ENCODE measurements at regions not wholly inside any gene's neighbourhood (a gene's known extent, or its start where the extent isn't known, plus 50 kb on each side); places are given as distances from the start of the nearest gene placed in this dataset.

DNA sequence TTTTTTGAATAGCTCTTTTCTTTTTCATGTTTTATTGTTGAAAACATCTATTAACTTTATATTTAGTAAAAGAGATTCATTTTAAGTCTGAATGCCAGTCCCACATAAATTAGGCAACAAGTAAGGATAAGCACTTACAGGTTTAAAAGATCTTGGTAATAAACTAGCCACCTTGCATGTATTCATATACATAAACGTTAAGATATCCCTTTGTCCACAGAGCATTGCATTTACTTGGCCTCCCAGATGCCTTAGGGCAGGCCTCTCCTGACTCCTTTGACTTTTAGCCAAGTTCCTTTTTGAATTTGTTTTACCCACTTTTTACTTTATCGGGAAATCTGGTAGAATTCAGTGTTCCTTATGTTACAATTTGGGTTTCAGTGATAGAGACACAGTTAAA, 331.7 kb downstream of the ETNK1 start:
- TF ChIP-seq, protein P1, sequence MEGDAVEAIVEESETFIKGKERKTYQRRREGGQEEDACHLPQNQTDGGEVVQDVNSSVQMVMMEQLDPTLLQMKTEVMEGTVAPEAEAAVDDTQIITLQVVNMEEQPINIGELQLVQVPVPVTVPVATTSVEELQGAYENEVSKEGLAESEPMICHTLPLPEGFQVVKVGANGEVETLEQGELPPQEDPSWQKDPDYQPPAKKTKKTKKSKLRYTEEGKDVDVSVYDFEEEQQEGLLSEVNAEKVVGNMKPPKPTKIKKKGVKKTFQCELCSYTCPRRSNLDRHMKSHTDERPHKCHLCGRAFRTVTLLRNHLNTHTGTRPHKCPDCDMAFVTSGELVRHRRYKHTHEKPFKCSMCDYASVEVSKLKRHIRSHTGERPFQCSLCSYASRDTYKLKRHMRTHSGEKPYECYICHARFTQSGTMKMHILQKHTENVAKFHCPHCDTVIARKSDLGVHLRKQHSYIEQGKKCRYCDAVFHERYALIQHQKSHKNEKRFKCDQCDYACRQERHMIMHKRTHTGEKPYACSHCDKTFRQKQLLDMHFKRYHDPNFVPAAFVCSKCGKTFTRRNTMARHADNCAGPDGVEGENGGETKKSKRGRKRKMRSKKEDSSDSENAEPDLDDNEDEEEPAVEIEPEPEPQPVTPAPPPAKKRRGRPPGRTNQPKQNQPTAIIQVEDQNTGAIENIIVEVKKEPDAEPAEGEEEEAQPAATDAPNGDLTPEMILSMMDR (IDR thresholded peaks at IDR 0.05; ENCODE audit: insufficient read depth, low read length, poor library complexity, severe bottlenecking), result no peak
- Histone ChIP-seq H3K36me3 (ENCODE audit: control insufficient read depth, insufficient read depth, low read length) (no peaks in the 10 kb centered on the region), H3K4me3 (ENCODE audit: low read depth, low read length) (no peak overlapping the region), H3K27me3 (ENCODE audit: control insufficient read depth, insufficient read depth, low read length) (no peaks in the 10 kb centered on the region)
- DNase-seq (ENCODE audit: low read depth), result no peak

DNA sequence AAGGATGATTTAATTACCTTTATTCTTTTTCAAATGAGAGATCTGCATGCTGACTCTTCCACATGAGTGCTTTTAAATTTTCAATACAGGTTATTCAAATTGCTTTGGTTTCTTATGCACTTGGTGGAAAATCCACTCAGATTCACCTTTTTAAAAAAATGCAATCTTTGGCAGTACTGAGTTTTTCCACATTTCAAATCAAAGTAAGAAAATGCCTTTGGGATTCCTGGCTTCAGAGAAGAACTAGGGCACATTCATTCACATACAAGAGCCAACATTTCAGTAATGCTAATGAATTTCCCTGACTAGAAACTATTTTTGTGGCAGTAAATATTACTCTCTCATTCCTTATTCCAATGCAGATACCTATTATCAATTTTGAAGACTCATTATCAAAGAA, 342.2 kb downstream of the ETNK1 start:
- no peaks in the 10 kb centered on the region for H3K27me3 ChIP-seq (ENCODE audit: control insufficient read depth, insufficient read depth, low read length)
- DNase-seq (ENCODE audit: low read depth), result no peak
- H3K36me3 ChIP-seq (ENCODE audit: control insufficient read depth, insufficient read depth, low read length), result no peaks in the 10 kb centered on the region
- TF ChIP-seq, protein P1 (IDR thresholded peaks at IDR 0.05; ENCODE audit: insufficient read depth, low read length, poor library complexity, severe bottlenecking), result no peak
- no peak overlapping the region for H3K4me3 ChIP-seq (ENCODE audit: low read depth, low read length)

DNA sequence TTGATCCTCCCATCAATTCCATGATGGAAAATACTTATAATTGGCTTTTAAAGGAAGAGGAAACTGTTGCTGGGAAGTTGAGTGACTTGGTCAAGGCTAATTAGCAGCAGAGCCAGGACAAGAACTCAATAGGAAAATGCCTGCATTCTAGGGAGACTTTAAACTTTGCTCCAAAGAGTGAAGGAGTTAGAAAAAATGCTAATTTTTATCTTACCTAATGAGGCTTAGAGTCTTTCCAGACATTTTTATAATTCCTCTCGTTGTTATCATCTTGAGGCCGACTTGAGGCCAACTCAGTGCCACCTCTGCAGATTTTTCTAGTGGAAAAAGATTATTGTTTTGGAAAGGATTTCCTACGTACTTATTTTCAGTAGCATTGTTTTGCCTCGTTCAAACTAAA, 344.6 kb downstream of the ETNK1 start:
- no peaks in the 10 kb centered on the region for H3K27me3 ChIP-seq (ENCODE audit: control insufficient read depth, insufficient read depth, low read length)
- TF ChIP-seq, protein P1 (IDR thresholded peaks at IDR 0.05; ENCODE audit: insufficient read depth, low read length, poor library complexity, severe bottlenecking), result no peak
- no peaks in the 10 kb centered on the region for H3K36me3 ChIP-seq (ENCODE audit: control insufficient read depth, insufficient read depth, low read length)
- H3K4me3 ChIP-seq (ENCODE audit: low read depth, low read length), result no peak overlapping the region
- no peak for DNase-seq (ENCODE audit: low read depth)

DNA sequence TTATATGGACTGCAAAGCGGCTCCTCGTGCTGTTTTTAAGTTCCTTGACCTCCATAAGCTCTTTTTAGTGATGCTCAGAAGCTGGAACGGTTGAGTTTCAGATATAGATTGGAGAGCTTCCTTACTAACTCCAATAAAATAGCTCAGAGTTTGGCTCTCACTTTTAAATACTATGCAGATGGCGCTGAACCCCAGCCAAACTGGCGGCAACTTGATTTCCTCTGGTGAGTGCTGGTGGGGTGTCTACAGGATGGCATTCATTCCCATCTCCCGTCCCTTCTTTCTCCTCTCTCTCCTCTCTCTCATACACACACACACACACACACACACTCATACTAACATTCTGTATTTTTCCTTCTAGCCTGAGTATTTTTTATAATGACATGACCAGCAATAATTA, 346.3 kb downstream of the ETNK1 start:
- DNase-seq (ENCODE audit: low read depth), result no peak
- TF ChIP-seq, protein P1 (IDR thresholded peaks at IDR 0.05; ENCODE audit: insufficient read depth, low read length, poor library complexity, severe bottlenecking), result no peak
- Histone ChIP-seq H3K4me3 (ENCODE audit: low read depth, low read length) (no peak overlapping the region), H3K27me3 (ENCODE audit: control insufficient read depth, insufficient read depth, low read length) (no peaks in the 10 kb centered on the region), H3K36me3 (ENCODE audit: control insufficient read depth, insufficient read depth, low read length) (no peaks in the 10 kb centered on the region)

DNA sequence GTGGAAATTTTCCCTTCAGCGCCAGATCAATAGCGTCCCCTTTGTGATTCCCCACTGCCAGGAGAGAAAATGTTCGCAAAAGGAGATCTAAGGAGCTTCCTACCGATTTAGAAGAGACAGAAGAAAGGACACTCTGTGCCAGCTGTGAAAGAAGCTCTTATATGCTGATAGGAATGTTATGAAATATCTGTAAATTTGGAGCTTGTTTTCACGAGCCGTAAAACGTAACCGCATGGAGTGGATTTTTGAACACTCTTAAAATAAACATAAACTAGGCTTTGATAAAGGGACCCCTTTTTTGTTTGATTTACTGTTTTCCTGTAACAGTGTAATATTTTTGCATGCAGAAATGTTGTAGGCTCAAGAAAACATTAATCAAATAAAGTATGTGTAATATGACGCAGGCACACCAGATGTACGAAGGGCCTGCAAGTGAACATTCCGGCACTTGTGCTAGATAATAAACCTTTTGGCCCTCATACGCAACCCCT, 346.8 kb downstream of the ETNK1 start:
- no peak overlapping the region for H3K4me3 ChIP-seq (ENCODE audit: low read depth, low read length)
- H3K36me3 ChIP-seq (ENCODE audit: control insufficient read depth, insufficient read depth, low read length), result no peaks in the 10 kb centered on the region
- TF ChIP-seq, protein P1 (IDR thresholded peaks at IDR 0.05; ENCODE audit: insufficient read depth, low read length, poor library complexity, severe bottlenecking), result no peak
- H3K27me3 ChIP-seq (ENCODE audit: control insufficient read depth, insufficient read depth, low read length), result no peaks in the 10 kb centered on the region
- no peak for DNase-seq (ENCODE audit: low read depth)

DNA sequence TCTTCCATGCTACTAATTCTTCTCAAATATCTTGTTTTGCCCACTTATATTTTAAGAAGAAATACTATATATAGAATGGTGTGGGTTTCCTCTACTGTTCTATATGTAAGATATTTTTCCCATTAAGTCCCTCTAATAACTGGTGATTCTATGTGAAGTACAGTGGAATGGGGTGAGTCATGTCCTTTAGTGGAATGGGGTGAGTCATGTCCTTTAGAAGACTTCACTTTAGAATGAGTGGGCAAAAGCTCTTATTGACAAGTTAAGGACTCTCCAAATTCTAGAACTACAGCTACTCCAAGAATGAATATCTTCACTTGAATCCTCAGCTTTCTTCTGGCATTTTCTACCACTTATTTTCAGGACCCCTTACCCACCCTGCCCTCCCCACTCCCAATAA, 349.9 kb downstream of the ETNK1 start:
- DNase-seq (ENCODE audit: low read depth), result peak; percentile 82
- Histone ChIP-seq H3K27me3 (ENCODE audit: control insufficient read depth, insufficient read depth, low read length) (no peaks in the 10 kb centered on the region), H3K4me3 (ENCODE audit: low read depth, low read length) (no peak overlapping the region), H3K36me3 (ENCODE audit: control insufficient read depth, insufficient read depth, low read length) (no peaks in the 10 kb centered on the region)
- TF ChIP-seq, protein P1 (IDR thresholded peaks at IDR 0.05; ENCODE audit: insufficient read depth, low read length, poor library complexity, severe bottlenecking), result no peak

Data from kidney epithelial cell (primary cell).